ENCODE measurements at regions not wholly inside any gene's neighbourhood (a gene's known extent, or its start where the extent isn't known, plus 50 kb on each side); places are given as distances from the start of the nearest gene placed in this dataset.
"Not testable (repeated sequence)": the region's sequence is repeated elsewhere in the genome, so short reads cannot be mapped to it uniquely, and the experiment has no call there.

- no peak for DNase-seq (ENCODE audit: low spot score)
These were observed 1263.6 kb upstream of the GOT2 start for GRCh38 chr16:59997706-59998105.

- no peak for DNase-seq (ENCODE audit: low spot score)
These were observed 1259.0 kb upstream of the GOT2 start for GRCh38 chr16:59993101-59993500.

GRCh38 chr16:59991171-59991570, 1257.1 kb upstream of the GOT2 start:
- DNase-seq (ENCODE audit: low spot score) = no peak

GRCh38 chr16:59988591-59988990, 1254.5 kb upstream of the GOT2 start:
- no peak for DNase-seq (ENCODE audit: low spot score)

GRCh38 chr16:59975953-59976352, 1241.8 kb upstream of the GOT2 start:
- DNase-seq (ENCODE audit: low spot score) = no peak

- no peak for DNase-seq (ENCODE audit: low spot score)
These were observed 1239.8 kb upstream of the GOT2 start for GRCh38 chr16:59973966-59974365.

- no peak for DNase-seq (ENCODE audit: low spot score)
These were observed 1237.1 kb upstream of the GOT2 start for GRCh38 chr16:59971264-59971663.

GRCh38 chr16:59964232-59964924, 1230.3 kb upstream of the GOT2 start:
- no peak for DNase-seq (ENCODE audit: low spot score)

GRCh38 chr16:59959311-59959710, 1225.2 kb upstream of the GOT2 start:
- no peak for DNase-seq (ENCODE audit: low spot score)

- no peak for DNase-seq (ENCODE audit: low spot score)
These were observed 1216.3 kb upstream of the GOT2 start for GRCh38 chr16:59950431-59950830.

- DNase-seq (ENCODE audit: low spot score) = not testable (repeated sequence)
These were observed 1209.9 kb upstream of the GOT2 start for GRCh38 chr16:59944041-59944440.

- no peak for DNase-seq (ENCODE audit: low spot score)
These were observed 1207.5 kb upstream of the GOT2 start for GRCh38 chr16:59941594-59941993.

- no peak for DNase-seq (ENCODE audit: low spot score)
These were observed 1185.9 kb upstream of the GOT2 start for GRCh38 chr16:59920054-59920453.

GRCh38 chr16:59913666-59914065, 1179.5 kb upstream of the GOT2 start:
- DNase-seq (ENCODE audit: low spot score) = no peak

GRCh38 chr16:59909262-59909661, 1175.1 kb upstream of the GOT2 start:
- no peak for DNase-seq (ENCODE audit: low spot score)

GRCh38 chr16:59907611-59908010, 1173.5 kb upstream of the GOT2 start:
- DNase-seq (ENCODE audit: low spot score) = no peak

- no peak for DNase-seq (ENCODE audit: low spot score)
These were observed 1171.5 kb upstream of the GOT2 start for GRCh38 chr16:59905606-59906005.

- DNase-seq (ENCODE audit: low spot score) = no peak
These were observed 1171.0 kb upstream of the GOT2 start for GRCh38 chr16:59905131-59905530.

GRCh38 chr16:59899940-59900339, 1165.8 kb upstream of the GOT2 start:
- DNase-seq (ENCODE audit: low spot score) = no peak

GRCh38 chr16:59892376-59892775, 1158.3 kb upstream of the GOT2 start:
- DNase-seq (ENCODE audit: low spot score) = no peak

- DNase-seq (ENCODE audit: low spot score) = no peak
These were observed 1153.7 kb upstream of the GOT2 start for GRCh38 chr16:59887856-59888255.

- peak; percentile 16 for DNase-seq (ENCODE audit: low spot score)
These were observed 1151.9 kb upstream of the GOT2 start for GRCh38 chr16:59886021-59886420.

- DNase-seq (ENCODE audit: low spot score) = no peak
These were observed 1147.3 kb upstream of the GOT2 start for GRCh38 chr16:59881376-59881775.

GRCh38 chr16:59880611-59881010, 1146.5 kb upstream of the GOT2 start:
- no peak for DNase-seq (ENCODE audit: low spot score)
